Type B pancreatic cell (in vitro differentiated cells): ENCODE measurements at regions not wholly inside any gene's neighbourhood (a gene's known extent, or its start where the extent isn't known, plus 50 kb on each side); places are given as distances from the start of the nearest gene placed in this dataset.

Experiments used
- DNase-seq: peaks from one replicate; pipeline ENCODE4 v3.0.0; 2021; ENCODE audit warnings: mixed read lengths; ENCODE audit not compliant: unreplicated experiment; ENCODE audit errors: extremely low spot score
- H3K27ac Mint-ChIP-seq: 2 replicates; pipeline ENCODE4 v1.8.0; 2021; ENCODE audit warnings: mild to moderate bottlenecking, mixed read lengths
- H3K27me3 Mint-ChIP-seq: 2 replicates; pipeline ENCODE4 v1.8.0; 2021; ENCODE audit warnings: mixed read lengths
- H3K36me3 Mint-ChIP-seq: 2 replicates; pipeline ENCODE4 v1.8.0; 2021; ENCODE audit warnings: mixed read lengths
- H3K4me1 Mint-ChIP-seq: one replicate; pipeline ENCODE4 v1.8.0; 2021; ENCODE audit warnings: mixed read lengths; ENCODE audit not compliant: unreplicated experiment
- H3K4me3 Mint-ChIP-seq: 2 replicates; pipeline ENCODE4 v1.8.0; 2021; ENCODE audit warnings: mild to moderate bottlenecking, mixed read lengths
- H3K9me3 Mint-ChIP-seq: 2 replicates; pipeline ENCODE4 v1.8.0; 2021; ENCODE audit warnings: mixed read lengths
- CTCF ChIP-seq: fragments of 200-600 bp; sonication (generic); conservative IDR thresholded peaks from 2 replicates; pipeline ENCODE4 v1.5.0; 2021; ENCODE audit warnings: antibody characterized with exemption, mild to moderate bottlenecking

- no peaks in the 10 kb centered on the region for H3K27me3 Mint-ChIP-seq
- H3K4me3 Mint-ChIP-seq = no peak overlapping the region
- DNase-seq = no peak
- H3K36me3 Mint-ChIP-seq = no peaks in the 10 kb centered on the region
- H3K27ac Mint-ChIP-seq = no peak overlapping the region
- H3K4me1 Mint-ChIP-seq = no peaks in the 10 kb centered on the region
- no peak for TF ChIP-seq CTCF
- H3K9me3 Mint-ChIP-seq = peaks cover 7% of the 10 kb centered on the region
Observed at GRCh38 chr12:42705863-42706262, 116.3 kb upstream of the PRICKLE1 start.

GRCh38 chr12:42704810-42705401 lies 115.4 kb upstream of the PRICKLE1 start:
- Mint-ChIP-seq H3K4me3 (no peak overlapping the region), H3K27ac (no peak overlapping the region), H3K27me3 (no peaks in the 10 kb centered on the region), H3K36me3 (no peaks in the 10 kb centered on the region), H3K4me1 (no peaks in the 10 kb centered on the region), H3K9me3 (peaks cover 6% of the 10 kb centered on the region)
- no peak for TF ChIP-seq CTCF
- DNase-seq = no peak

- Mint-ChIP-seq H3K27me3 (no peaks in the 10 kb centered on the region), H3K9me3 (peaks cover 2% of the 10 kb centered on the region), H3K27ac (no peak overlapping the region), H3K4me3 (no peak overlapping the region), H3K4me1 (no peaks in the 10 kb centered on the region), H3K36me3 (no peaks in the 10 kb centered on the region)
- no peak for DNase-seq
- no peak for TF ChIP-seq CTCF
Observed at GRCh38 chr12:42704340-42704739, 114.8 kb upstream of the PRICKLE1 start.

GRCh38 chr12:42701084-42701483 lies 111.5 kb upstream of the PRICKLE1 start:
- H3K4me3 Mint-ChIP-seq = no peak overlapping the region
- H3K9me3 Mint-ChIP-seq = no peaks in the 10 kb centered on the region
- H3K36me3 Mint-ChIP-seq = no peaks in the 10 kb centered on the region
- no peak for TF ChIP-seq CTCF
- H3K27ac Mint-ChIP-seq = no peak overlapping the region
- DNase-seq = no peak
- no peaks in the 10 kb centered on the region for H3K27me3 Mint-ChIP-seq
- H3K4me1 Mint-ChIP-seq = peaks cover 5% of the 10 kb centered on the region

- no peak overlapping the region for H3K27ac Mint-ChIP-seq
- no peak overlapping the region for H3K4me3 Mint-ChIP-seq
- no peaks in the 10 kb centered on the region for H3K9me3 Mint-ChIP-seq
- no peaks in the 10 kb centered on the region for H3K27me3 Mint-ChIP-seq
- no peaks in the 10 kb centered on the region for H3K36me3 Mint-ChIP-seq
- peaks cover 5% of the 10 kb centered on the region for H3K4me1 Mint-ChIP-seq
- no peak for DNase-seq
- no peak for TF ChIP-seq CTCF
Observed at GRCh38 chr12:42698213-42698612, 108.7 kb upstream of the PRICKLE1 start.
